ENCODE measurements at regions not wholly inside any gene's neighbourhood (a gene's known extent, or its start where the extent isn't known, plus 50 kb on each side); places are given as distances from the start of the nearest gene placed in this dataset.

DNA sequence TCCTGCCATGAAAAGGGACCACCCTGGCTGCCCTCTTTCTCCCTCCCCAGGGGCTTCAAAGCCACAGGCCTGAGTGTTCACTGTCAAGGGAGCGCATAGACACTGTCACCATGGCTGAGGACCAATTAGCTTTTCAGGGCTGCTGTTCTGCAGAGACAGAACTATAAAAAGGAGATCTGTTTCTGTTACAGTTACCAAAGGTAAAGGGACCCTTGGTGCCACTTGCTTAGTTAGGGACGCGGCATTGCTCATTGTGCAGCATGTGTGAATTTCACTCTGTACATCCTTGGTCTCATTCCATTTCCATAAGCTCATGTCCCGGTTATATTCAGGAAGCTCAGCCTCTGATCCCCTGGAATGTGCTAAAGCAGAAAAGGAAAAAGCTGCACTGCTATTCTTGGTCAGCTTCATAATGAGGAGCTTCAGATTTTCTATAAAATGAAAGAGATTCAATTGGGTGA, 55.5 kb upstream of the RNF152 start:
- Histone ChIP-seq H2AFZ (no peak overlapping the region), H3K27ac (no peak overlapping the region), H3K79me2 (no peaks in the 10 kb centered on the region), H4K20me1 (ENCODE audit: insufficient read depth, poor library complexity, severe bottlenecking) (no peaks in the 10 kb centered on the region), H3K4me3 (no peak overlapping the region), H3K9me2 (replicated peaks; ENCODE audit: insufficient read depth) (no peaks in the 10 kb centered on the region), H3K27me3 (no peaks in the 10 kb centered on the region), H3K36me3 (replicated peaks; ENCODE audit: insufficient read depth, low read depth) (no peaks in the 10 kb centered on the region), H3K4me1 (ENCODE audit: insufficient read depth) (peaks cover 4% of the 10 kb centered on the region), H3K9me3 (ENCODE audit: low read depth) (no peaks in the 10 kb centered on the region), H3K4me2 (peak overlapping the region; percentile 5)
- 64% methylated on average over 4 of the region's 4 CpGs for WGBS (ENCODE audit: low lambda C conversion rate, missing lambda C conversion rate)
- no peak for DNase-seq (ENCODE audit: low spot score)
- TF ChIP-seq, protein P1, sequence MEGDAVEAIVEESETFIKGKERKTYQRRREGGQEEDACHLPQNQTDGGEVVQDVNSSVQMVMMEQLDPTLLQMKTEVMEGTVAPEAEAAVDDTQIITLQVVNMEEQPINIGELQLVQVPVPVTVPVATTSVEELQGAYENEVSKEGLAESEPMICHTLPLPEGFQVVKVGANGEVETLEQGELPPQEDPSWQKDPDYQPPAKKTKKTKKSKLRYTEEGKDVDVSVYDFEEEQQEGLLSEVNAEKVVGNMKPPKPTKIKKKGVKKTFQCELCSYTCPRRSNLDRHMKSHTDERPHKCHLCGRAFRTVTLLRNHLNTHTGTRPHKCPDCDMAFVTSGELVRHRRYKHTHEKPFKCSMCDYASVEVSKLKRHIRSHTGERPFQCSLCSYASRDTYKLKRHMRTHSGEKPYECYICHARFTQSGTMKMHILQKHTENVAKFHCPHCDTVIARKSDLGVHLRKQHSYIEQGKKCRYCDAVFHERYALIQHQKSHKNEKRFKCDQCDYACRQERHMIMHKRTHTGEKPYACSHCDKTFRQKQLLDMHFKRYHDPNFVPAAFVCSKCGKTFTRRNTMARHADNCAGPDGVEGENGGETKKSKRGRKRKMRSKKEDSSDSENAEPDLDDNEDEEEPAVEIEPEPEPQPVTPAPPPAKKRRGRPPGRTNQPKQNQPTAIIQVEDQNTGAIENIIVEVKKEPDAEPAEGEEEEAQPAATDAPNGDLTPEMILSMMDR (IDR thresholded peaks at IDR 0.05; ENCODE audit: poor library complexity) = no peak
- TF ChIP-seq EZH2phosphoT487 (IDR thresholded peaks at IDR 0.05; ENCODE audit: low read depth, severe bottlenecking, unreplicated experiment) = no peak
- no peak for TF ChIP-seq EZH2 (IDR thresholded peaks at IDR 0.05; ENCODE audit: borderline replicate concordance)

DNA sequence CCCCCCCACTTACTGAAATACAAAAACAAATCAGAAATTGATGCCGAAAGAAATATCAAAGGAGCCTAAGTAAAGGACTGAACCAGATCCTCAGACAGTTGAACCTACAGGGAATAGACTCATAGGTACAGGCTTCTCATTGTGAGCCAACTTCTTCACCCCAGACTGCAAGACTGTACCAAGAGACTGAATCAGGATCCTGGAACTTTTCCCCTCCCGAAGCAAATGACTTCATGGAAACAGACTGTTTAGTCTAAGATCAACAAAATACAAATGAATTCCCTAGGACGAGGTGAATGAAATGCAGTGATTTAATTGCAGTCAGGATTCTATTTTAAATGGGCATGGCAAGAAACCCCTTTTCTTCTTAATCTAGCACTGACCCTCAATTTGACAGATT, 53.6 kb upstream of the RNF152 start:
- 74% methylated on average over 3 of the region's 3 CpGs for WGBS (ENCODE audit: low lambda C conversion rate, missing lambda C conversion rate)

DNA sequence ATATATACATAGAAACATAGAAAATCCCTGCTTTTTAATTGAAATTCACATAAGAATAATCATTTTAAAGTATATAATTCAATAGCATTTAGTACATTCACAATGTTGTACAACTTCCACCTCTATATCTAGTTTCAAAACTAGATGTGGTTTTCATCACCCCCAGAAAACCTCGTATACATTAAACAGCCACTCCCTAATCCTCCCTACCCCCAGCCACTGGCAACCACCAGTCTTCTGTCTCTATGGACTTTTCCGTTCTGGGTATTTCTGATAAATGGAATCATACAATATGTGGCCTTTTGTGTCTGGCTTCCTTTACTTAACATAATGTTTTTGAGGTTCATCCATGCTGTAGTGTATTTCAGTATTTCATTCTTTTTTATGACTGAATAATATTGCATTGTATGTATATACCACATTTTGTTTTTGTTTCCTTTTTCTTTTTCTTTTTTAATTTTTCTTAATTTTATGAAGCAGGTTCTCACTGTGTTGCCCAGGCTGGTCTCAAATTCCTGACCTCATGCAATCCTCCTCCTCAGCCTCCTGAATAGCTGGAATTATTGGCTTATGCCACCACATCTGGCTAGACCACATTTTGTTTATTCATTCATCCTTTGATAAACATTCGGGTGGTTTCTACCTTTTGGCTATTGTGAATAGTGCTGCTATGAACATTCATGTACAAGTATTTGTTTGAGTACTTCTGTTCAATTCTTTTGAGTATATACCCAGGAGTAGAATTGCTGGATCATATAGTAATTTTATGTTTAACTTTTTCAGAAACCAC, 50.6 kb upstream of the RNF152 start:
- H3K36me3 ChIP-seq (replicated peaks; ENCODE audit: insufficient read depth, low read depth) = no peaks in the 10 kb centered on the region
- no peak overlapping the region for H2AFZ ChIP-seq
- H3K4me3 ChIP-seq = no peak overlapping the region
- H3K4me2 ChIP-seq = no peak overlapping the region
- no peak for TF ChIP-seq EZH2 (IDR thresholded peaks at IDR 0.05; ENCODE audit: borderline replicate concordance)
- TF ChIP-seq, protein P1 (IDR thresholded peaks at IDR 0.05; ENCODE audit: poor library complexity) = no peak
- no peak for TF ChIP-seq EZH2phosphoT487 (IDR thresholded peaks at IDR 0.05; ENCODE audit: low read depth, severe bottlenecking, unreplicated experiment)
- 70% methylated on average over 3 of the region's 3 CpGs for WGBS (ENCODE audit: low lambda C conversion rate, missing lambda C conversion rate)
- no peak for DNase-seq (ENCODE audit: low spot score)
- no peaks in the 10 kb centered on the region for H3K79me2 ChIP-seq
- H3K9me3 ChIP-seq (ENCODE audit: low read depth) = no peaks in the 10 kb centered on the region
- H3K27me3 ChIP-seq = no peaks in the 10 kb centered on the region
- no peaks in the 10 kb centered on the region for H3K9me2 ChIP-seq (replicated peaks; ENCODE audit: insufficient read depth)
- no peaks in the 10 kb centered on the region for H3K4me1 ChIP-seq (ENCODE audit: insufficient read depth)
- H3K27ac ChIP-seq = no peak overlapping the region
- H4K20me1 ChIP-seq (ENCODE audit: insufficient read depth, poor library complexity, severe bottlenecking) = no peaks in the 10 kb centered on the region

More for the DNA sequence above, 53.6 kb upstream of the RNF152 start:
- H3K36me3 ChIP-seq (replicated peaks; ENCODE audit: insufficient read depth, low read depth) = no peaks in the 10 kb centered on the region
- no peak overlapping the region for H3K27ac ChIP-seq
- no peak overlapping the region for H3K4me2 ChIP-seq
- DNase-seq (ENCODE audit: low spot score) = no peak
- H3K4me1 ChIP-seq (ENCODE audit: insufficient read depth) = peaks cover 4% of the 10 kb centered on the region
- no peaks in the 10 kb centered on the region for H4K20me1 ChIP-seq (ENCODE audit: insufficient read depth, poor library complexity, severe bottlenecking)
- H3K79me2 ChIP-seq = no peaks in the 10 kb centered on the region
- H3K4me3 ChIP-seq = no peak overlapping the region
- H3K9me3 ChIP-seq (ENCODE audit: low read depth) = no peaks in the 10 kb centered on the region
- no peak overlapping the region for H2AFZ ChIP-seq
- no peaks in the 10 kb centered on the region for H3K9me2 ChIP-seq (replicated peaks; ENCODE audit: insufficient read depth)
- H3K27me3 ChIP-seq = no peaks in the 10 kb centered on the region
- TF ChIP-seq EZH2 (IDR thresholded peaks at IDR 0.05; ENCODE audit: borderline replicate concordance) = no peak
- TF ChIP-seq EZH2phosphoT487 (IDR thresholded peaks at IDR 0.05; ENCODE audit: low read depth, severe bottlenecking, unreplicated experiment) = no peak
- TF ChIP-seq, protein P1 (IDR thresholded peaks at IDR 0.05; ENCODE audit: poor library complexity) = no peak
